Iris pigment epithelial cell (primary cell): ENCODE measurements at regions not wholly inside any gene's neighbourhood (a gene's known extent, or its start where the extent isn't known, plus 50 kb on each side); places are given as distances from the start of the nearest gene placed in this dataset.
A peak's percentile ranks its signal among the peaks of the same experiment; 100 is the strongest.
"Not testable (repeated sequence)": the region's sequence is repeated elsewhere in the genome, so short reads cannot be mapped to it uniquely, and the experiment has no call there.

Experiments
- DNase-seq: peaks from one replicate; pipeline ENCODE4 v3.0.0-alpha.2; 2011; ENCODE audit warnings: low read depth

DNA sequence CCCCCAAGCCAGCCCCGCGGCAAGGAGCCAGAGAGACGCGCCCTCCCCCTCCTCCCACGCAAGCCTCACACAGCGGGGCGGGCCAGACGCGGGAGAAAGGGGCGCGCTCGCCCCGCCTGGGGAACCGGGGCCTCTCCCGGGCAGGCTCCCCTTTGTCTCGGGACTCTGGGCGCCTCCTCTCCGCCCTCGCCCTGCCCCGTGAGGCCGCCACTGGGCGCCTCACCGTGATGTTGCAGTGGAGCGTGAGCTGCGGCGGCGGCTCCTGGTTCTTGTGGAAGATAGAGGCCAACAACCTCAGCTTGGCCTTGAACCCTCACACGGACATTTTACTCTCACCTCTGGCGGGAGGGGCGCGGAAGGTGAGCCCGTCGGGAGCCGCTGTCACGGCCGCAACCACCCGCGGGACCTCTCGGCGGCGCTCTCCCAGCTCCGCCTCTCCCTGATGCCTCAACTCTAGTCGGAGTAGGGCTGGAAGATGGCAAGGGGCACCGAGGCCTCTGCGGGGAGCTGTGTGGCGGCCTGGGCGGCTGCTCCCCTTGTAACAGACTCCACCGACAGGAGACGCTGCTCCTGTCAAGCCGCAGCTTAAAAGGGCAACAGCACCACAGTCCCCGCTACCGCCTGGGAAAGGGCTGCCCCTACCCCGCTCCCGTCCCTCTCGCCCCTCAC is 179.2 kb upstream of the ZSCAN2 start:
- DNase-seq = not testable (repeated sequence)

DNA sequence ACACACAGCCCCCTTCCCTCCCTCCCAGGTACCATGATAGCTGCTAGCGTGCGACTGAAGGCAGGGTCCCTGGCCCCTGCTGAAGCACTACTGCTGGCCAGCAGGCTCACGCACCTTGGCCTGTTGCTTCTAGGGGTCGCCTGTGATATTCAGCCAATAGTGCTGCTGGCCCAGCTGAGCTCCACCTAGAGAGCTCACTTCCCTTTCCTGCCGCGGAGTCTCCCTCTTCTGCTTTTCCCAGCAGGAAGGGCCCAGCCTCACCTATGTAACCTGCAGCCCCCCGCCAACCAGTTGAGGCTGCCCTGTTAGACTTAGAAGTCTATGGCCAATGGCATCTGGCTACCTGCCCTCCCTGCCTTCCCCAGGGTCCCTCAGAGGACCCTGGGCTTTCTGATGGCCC is 175.5 kb upstream of the ZSCAN2 start:
- not testable (repeated sequence) for DNase-seq

DNA sequence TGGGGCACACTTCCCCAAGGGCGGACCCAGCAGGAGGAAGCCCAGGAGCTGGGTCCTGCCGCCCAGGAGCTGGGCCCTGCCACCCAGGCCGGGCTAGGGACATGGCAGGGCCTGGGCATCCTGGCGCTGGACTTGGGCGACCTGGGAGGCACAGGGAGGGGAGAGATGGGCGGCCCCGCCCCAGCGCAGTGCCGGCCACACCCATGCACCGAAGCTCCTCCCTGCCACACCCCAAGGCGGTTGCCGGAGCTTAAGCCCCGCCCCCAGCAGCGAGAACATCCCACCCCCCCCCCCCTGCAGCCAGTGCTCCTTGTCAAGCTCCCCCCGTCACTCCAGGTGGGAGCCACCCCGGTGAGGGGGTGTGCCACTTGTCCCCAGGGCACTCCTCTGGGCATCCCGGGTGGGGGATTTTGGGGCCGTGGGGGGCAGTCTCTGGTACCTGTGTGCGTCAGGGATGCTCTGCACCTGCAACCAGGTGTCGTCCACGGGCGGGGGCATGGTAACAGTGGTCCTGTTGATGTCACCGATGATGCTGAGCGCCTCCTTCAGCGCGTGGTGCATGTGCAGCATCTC is 127.4 kb upstream of the ZSCAN2 start:
- not testable (repeated sequence) for DNase-seq

DNA sequence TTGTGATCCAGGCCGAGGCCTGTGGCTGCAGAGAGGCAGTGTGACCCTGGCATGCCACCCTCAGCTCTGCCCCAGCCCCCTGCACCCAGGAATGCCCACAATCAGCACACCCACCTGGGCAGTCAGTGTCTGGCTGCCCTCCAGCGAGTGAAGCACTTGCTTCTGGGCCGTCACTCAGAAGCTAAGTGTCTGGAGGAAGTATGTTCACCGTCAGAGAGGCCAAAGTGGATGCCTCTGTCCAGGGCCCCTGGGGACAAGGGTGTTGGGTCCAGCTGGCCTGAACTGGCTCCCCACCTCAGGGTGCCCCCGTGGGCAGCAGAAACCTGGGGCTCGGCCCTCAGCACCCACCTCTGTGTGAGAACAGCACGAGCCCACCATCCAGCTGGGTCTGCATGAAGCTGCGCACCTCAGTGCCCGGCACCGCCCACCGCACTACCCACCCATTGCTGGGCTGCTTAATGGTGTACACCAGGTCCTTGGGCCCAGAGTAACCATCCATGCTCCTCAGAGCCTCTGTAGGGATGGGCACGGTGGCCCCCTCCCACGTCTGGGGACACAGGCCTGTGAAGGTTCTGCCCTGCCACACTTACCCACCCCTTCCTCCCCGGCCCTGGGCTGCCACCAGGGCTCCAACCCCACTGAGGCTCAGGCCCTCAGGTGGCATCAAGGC is 124.3 kb upstream of the ZSCAN2 start:
- DNase-seq = not testable (repeated sequence)

DNA sequence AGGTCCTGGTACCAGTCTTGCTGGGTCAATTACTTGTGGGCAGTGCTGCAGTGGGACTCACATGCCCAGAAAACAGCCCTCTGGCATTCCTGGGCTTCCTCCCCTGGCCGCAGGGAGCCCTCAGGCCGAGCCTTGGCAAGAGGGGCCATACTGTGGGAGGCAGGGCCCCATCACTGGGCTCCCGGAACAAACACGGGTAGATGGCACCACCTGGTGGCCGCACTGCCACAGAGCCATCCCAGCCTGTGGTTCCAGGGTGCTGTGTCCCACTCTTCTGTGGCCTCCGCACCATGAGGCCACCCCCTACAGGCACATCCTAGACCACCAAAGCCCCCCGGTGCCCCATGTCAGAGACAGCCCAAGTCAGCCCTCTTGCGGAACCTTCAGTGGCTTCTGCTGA is 123.3 kb upstream of the ZSCAN2 start:
- DNase-seq = not testable (repeated sequence)

DNA sequence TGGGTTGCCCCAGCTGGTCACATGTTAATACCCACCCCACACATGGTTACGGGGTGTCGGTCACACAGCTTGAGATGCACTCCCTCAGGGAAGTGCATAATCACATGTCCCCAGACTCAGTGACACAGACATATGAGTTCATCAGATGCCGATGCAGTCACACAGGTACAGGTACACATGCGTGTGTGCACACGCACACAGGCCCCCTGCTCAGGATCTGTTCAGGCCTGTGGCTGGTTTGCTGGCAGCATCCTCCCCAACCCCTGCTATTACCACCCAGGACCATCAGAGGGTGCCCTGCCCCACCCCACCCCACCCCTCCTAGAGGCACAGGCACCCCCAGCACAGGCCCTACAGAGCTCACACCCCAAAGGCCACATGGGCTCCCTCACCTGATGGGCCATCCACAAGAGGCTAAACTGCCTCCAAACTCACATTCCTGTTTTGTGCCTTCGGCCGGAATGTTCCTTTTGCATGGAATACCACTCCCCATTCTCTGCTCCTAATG is 120.6 kb upstream of the ZSCAN2 start:
- not testable (repeated sequence) for DNase-seq

DNA sequence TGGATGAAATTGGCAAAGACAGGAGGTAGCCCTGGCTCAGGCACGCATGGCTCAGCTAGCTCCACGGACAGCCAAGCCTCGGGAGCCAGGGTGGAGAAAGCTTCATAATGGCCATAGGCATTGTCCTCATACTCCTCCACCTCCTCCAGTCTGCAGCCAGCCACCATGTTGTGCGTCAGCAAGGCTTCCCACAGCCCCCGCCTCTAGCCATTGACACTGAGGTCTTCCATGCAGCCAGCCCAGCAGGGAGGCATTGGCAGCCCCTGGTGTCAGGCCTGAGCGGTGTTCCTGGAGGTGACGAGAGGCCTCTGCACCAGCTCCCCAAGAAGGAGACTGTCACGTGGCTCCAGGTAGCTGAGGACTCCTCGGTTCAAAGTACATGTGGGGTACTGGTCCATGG is 117.0 kb upstream of the ZSCAN2 start:
- DNase-seq = not testable (repeated sequence)

DNA sequence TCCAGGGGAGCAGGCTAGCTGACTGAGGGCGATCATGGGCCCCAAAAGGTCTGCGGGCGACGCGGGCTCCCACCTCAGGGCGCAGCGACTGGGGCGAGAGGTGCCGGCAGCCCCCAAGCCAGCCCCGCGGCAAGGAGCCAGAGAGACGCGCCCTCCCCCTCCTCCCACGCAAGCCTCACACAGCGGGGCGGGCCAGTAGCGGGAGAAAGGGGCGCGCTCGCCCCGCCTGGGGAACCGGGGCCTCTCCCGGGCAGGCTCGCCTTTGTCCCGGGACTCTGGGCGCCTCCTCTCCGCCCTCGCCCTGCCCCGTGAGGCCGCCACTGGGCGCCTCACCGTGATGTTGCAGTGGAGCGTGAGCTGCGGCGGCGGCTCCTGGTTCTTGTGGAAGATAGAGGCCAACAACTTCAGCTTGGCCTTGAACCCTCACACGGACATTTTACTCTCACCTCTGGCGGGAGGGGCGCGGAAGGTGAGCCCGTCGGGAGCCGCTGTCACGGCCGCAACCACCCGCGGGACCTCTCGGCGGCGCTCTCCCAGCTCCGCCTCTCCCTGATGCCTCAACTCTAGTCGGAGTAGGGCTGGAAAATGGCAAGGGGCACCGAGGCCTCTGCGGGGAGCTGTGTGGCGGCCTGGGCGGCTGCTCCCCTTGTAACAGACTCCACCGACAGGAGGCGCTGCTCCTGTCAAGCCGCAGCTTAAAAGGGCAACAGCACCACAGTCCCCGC is 100.5 kb upstream of the ZSCAN2 start:
- DNase-seq = not testable (repeated sequence)

DNA sequence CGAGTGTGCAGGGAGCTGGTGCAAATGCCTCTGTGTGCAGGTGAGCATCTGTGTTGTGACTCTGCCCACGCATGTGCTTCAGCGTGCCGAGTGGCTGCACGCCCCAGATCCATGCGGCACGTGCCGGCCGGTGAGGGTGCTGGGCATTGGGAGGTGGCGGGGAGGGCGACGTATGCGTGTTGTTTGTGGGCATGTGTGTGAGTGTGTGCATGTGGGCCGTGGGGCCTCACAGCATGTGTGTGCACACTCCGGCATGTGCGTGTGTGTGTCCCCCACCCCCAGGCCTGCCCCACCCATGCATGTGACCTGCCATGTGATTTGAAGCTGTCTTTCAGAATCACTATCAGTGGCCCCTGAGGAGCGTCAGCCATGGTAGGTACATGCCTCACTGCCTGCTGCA is 97.7 kb upstream of the ZSCAN2 start:
- not testable (repeated sequence) for DNase-seq

DNA sequence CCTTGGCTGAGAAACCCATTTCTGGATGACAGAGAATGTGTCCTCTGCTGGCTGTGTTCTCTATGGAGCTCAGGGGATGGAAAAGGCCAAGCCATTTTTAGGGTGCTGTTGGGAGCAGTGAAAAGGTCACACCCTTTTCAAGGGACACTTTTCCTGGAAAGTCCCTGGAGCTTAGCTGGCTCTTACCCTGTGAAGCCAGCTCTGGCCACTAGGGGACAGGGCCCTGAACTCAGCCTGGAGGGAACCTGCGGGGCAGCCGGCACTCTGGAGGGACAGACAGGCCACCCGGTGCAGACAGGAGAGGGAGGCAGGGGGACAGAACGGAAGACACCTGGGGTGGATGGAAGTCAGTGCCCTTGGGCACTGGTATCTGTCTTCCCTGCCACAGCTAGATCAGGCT is 95.3 kb upstream of the ZSCAN2 start:
- not testable (repeated sequence) for DNase-seq

DNA sequence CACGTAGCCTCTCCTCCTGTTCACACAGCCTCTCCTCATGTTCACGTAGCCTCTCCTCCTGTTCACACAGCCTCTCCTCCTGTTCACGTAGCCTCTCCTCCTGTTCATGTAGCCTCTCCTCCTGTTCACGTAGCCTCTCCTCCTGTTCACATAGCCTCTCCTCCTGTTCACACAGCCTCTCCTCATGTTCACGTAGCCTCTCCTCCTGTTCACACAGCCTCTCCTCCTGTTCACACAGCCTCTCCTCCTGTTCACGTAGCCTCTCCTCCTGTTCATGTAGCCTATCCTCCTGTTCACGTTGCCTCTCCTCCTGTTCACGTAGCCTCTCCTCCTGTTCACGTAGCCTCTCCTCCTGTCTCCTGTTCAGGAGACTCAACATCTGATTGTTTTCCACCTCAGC is 88.5 kb upstream of the ZSCAN2 start:
- not testable (repeated sequence) for DNase-seq

DNA sequence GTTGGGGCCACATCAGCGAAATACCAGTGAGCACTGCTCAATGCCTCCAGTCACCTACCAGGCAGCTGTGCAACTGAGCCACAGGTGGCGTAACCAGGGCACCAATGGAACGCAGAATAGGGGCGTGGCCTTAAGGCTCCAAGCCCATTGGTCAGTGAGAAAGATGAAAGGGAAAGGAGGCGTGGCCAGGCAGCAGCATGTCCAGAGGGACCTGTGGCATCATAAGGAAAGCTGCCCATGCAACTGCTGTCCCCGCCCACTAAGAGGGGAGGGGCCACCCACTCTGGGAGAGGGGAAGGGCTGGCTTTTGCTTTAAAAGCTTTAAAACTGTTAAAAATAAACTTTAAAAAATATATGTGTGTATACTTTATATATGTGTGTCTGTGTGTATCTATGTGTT is 84.0 kb upstream of the ZSCAN2 start:
- not testable (repeated sequence) for DNase-seq

DNA sequence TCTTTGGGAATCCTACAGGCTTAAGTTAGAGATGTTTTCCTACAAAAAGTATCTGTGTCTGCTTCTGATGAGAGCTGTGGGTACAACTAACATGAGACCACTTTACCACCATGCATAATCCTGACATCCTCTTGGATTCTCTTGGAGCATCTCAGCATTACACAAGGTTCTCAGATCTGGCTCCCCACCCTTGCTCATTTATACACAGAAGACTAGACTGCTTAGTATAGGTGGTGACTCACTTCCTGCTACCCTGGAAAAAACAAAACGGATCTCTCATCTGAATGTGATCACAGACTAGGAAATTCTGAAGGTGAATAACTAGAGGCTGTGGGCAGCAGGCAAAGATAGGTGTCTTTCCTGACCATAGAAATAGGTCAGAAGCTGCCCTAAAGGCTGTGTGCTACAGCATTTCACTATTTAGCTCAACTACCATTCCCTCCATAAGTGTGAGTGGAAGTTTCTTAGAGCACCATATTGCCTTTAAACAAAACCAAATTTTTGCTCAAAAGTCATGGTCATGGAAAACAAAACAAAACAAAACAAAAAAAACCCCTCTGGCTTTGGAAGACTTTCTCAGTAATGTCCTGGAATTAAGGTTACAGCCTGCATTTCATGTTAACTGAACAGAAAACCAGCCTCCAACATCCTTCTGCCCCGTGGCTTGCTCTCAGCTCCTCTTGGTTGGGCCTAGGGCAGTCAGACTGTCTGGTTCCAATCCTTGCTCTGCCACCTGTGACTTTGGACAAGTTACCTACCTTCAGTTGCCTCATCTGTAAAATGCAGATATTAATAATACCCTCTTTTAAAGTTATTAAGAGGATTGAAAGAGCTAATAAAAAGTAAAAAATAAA is 75.1 kb upstream of the ZSCAN2 start:
- not testable (repeated sequence) for DNase-seq

DNA sequence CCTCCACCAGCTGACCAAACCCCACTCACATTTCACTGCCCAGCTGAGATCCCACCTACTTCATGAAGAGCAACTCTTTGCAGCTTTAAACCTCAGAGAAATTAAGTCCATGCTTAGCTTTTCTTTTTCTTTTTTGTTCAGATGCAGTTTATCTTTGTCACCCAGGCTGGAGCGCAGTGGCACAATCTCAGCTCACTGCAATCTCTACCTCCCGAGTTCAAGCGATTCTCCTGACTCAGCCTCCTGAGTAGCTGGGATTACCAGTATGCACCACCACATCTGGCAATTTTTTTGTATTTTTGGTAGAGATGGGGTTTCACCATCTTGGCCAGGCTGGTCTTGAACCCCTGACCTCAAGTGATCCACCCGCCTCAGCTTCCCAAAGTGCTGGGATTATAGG is 70.1 kb upstream of the ZSCAN2 start:
- DNase-seq = not testable (repeated sequence)

DNA sequence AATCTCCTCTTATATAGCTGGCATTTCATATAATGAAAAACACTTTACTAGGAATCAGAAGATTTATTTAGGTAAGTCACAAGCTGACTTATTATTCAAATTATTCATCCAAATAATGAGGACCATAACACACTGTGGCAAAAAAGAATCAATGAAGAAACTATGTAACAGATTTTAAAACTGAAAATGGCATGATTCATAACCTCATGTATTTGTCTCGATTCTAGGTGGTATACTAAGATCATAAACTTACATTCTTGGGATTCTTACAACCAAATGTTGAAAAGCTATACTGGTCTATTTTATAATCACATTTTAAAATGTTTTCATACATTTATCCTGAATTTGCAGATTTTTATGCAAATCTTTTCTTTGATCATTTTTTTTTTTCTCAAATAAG is 69.6 kb upstream of the ZSCAN2 start:
- not testable (repeated sequence) for DNase-seq

DNA sequence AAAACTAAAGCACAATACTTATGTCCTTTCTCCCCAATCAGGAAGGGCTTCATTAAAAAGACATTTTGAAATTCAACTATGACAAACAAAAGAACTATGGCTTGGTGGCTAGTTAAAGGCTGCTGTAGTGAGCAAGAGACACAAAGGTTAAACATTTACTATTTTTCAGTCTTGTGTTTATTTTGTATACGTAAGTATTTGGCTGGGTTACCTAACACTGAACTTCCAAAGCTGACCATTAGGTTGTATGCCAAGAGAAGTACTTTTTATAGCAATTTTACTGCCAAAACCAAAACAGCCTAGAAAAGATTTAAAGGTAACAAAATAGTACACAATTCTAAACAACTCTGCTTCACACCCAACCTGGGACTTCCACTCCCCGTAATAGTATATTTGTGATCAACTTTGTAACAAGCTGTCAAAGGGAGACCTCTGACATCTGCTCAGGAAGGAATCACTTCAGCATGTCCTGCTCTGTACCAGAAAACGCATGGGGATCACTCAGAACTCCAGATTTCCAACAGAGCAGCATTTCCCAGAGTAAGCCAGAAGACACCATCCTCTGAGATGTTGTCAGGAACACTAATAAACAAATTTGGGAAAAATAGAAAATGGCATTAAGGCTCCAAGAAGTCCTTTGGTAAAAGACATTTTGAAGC is 69.0 kb upstream of the ZSCAN2 start:
- peak; percentile 77 for DNase-seq

DNA sequence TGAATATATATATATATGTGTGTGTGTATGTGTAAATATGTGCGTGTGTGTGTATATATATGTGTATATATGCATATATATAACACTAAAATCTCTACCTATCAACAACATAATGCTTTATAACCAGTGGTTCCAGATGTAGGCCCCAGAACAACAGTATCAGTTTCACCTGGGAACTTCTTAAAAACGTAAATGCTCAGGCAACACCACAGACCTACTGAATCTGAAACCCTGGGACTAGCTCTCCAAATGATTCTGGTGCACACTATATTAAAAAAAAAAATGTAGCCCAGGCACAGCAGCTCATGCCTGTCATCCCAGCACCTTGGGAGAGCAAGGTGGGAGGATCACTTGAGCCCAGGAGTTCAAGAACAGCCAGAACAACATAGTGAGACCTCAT is 67.1 kb upstream of the ZSCAN2 start:
- not testable (repeated sequence) for DNase-seq

DNA sequence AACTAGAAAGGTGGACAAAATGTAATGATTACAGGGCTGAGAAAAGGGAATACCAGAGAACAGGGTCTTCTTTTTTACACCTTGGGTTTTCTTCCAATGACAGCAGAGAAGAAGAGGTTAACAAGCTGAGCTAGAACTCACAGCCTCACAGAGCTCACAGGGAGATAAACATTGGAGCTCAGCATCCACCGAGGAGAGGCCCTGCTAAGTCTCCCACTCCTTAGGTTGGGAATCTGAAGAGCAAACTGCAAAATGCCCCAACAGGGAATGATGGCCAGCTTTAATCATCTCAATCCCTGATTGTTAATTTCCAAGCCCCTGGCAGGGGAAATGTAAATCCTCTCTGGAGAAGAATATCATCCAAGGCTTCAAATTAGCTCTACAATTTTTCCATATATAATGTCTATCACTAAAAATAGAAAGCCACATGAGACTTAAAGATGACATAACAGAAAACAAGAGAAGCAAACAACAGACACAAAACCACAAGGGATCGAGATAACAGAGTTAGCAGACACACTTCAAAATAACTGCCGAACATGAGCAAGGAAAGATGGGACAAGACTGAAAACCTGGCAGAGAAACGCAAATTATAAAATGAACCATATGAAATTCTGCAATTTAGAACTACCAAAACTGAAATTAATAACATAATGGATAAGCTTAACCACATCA is 66.1 kb upstream of the ZSCAN2 start:
- DNase-seq = not testable (repeated sequence)

DNA sequence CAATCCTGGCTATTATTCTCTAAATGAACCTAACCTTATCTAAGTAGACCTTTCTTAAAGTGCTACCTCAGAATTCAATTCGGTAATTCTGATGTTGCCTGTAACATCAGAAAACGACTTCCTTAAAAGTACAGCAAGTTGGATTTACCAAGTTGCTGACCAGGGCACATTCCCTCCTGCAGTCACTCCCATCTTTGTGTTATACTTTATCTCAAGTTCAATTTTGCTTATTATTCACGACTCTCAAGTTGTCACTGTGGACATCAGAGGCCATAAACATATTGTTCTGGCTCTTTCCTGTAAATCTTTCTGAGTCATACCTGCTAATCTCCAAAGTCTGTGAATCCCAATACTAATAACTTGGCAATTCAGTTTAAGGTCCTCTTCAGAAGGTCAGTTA is 64.6 kb upstream of the ZSCAN2 start:
- peak; percentile 29 for DNase-seq

DNA sequence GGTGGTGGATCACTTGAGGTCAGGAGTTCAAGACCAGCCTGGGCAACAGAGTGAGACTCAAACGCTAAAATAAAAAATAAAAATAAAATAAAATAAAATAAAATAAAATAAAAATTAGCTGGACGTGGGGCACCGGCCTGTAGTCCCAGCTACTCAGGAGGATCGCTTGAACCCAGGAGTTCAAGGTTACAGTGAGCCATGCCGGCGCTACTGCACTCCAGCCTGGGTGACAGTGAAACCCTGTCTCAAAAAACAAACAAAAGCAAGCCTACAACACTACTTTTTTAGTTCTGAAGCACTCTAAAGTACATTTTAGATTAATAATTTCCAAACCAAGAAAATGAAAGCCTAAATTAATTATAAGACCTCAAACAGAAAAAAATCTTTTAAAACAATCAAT is 56.2 kb upstream of the ZSCAN2 start:
- not testable (repeated sequence) for DNase-seq
